ENCODE measurements at regions not wholly inside any gene's neighbourhood (a gene's known extent, or its start where the extent isn't known, plus 50 kb on each side); places are given as distances from the start of the nearest gene placed in this dataset.
"Not testable (repeated sequence)": the region's sequence is repeated elsewhere in the genome, so short reads cannot be mapped to it uniquely, and the experiment has no call there.

DNA sequence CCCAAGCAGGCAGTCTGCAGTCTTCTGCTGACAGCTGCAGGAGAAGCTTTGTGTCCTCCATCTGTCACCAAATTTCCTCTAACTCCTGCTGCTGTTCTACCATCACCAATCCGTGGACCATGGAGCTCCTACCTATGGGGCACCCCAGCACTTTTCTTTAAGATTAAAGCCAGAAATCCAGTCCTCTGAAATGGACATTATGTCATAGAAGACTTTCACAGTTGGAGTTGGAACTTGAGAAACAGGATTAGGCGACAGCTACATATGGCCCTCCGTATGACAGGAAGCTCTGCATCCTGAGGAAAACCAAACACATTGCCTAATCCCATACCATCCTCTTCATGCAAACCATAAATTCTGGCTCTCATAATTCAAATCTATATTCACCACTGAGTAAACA, 470.6 kb upstream of the GALNTL6 start:
- no peak for DNase-seq (ENCODE audit: low spot score)

DNA sequence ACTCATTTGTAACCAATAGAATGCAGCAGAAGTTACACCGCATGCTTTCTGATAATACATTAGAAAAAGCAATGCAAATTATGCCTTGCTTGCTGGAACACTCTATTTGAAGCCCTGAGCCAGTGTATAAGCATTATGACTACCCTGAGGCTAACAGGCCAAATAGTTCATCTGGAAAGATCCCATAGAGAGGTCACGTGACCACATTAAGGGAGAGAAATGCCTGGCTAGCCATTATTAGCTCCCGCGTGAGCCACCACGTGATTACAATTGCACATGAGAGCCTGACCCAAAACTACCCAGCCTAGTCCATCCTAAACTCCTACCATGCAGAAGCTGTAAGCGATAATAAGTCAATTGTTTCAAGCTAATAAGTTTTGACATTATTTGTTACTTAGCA, 472.9 kb upstream of the GALNTL6 start:
- DNase-seq (ENCODE audit: low spot score), result no peak

DNA sequence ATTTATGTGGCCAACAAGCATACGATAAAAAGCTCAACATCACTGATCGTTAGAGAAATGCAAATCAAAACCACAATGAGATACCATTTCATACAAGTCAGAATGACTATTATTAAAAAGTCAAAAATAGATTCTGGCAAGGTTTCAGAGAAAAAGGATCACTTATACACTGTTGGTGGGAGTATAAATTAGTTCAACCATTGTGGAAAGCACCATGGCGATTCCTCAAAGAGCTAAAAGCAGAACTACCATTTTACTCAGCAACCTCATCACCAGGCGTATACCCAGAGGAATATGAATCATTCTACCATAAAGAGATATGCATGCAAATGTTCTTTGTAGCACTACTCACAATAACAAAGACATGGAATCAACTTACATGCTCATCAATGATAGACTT, 478.7 kb upstream of the GALNTL6 start:
- DNase-seq (ENCODE audit: low spot score), result no peak

DNA sequence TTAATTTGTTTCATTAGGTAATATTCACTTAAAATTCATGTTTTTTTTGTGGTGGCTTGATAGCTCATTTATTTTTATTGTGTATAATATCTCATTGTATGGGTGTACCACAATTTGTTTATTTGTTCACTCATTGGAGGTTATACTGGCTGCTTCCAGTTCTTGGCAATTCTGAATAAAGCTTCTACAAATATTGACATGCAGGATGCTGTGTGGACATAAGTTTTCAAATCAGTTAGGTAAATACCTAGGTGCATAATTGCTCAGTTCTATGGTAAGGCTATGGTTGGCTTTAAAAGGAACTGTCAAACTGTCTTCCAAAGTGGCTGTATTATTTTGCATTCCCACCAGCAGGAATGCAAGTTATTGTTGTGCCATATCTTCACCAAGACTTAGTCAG, 504.5 kb upstream of the GALNTL6 start:
- no peak for DNase-seq (ENCODE audit: low spot score)

DNA sequence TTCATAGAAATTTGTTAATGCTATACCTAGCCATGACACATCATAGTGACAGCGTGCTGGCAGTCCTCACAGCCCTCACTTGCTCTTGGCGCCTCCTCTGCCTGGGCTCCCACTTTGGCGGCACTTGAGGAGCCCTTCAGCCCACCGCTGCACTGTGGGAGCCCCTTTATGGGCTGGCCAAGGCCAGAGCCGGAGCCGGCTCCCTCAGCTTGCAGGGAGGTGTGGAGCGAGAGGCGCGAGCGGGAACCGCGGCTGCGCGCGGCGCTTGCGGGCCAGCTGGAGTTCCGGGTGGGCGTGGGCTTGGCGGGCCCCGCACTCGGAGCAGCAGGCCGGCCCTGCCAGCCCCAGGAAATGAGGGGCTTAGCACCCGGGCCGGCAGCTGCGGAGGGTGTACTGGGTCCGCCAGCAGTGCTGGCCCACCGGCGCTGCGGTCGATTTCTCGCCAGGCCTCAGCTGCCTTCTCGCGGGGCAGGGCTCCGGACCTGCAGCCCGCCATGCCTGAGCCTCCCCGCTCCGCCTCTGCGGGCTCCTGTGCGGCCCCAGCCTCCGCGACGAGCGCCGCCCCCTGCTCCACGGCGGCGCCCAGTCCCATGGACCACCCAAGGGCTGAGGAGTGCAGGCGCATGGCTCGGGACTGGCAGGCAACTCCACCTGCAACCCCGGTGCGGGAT, 515.0 kb upstream of the GALNTL6 start:
- not testable (repeated sequence) for DNase-seq (ENCODE audit: low spot score)

DNA sequence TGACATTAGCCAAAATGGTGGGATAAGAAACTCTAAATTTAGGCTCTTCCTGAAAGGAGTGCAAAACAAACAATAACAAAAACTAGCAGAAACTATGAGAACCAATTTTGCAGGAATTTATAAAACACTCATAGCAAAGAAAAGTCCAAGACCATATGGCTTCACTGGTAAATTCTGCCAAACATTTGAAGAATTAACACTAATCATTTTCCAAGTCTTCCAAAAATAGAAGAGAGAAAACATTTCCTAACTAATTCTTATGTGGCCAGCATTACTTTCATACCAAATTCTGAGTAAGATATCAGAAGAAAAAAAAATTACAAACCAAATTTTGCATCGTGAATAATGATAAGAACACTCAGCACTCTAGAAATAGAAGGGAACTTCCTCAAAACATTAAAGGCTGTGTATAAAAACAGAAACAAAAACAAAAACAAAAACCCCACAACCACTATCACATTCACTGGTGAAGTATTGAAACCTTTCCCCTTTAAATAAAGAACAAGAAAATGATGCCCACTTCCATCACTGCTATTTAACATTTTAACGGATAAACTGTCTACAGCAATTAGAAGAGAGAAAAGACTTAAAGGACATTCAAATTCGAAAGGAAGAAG, 524.3 kb upstream of the GALNTL6 start:
- no peak for DNase-seq (ENCODE audit: low spot score)

DNA sequence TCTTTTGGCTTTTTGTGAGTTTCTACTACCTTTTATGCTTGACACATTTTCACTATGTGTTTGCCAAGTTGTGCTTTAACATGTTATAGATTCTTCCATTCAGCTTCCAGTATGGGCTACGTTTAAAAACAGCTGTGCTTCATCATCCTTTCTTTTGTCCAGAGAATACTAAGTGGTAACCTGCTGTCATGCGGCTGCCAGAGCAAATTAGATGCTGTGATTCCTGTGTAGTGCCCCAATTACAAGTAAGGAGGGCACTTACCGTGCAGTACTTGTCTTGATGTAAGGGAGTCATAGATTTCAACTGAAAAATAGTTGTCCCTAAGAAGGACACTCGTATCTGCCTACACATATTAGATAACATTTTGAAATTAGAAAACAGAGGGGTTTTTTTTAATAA, 531.8 kb upstream of the GALNTL6 start:
- DNase-seq (ENCODE audit: low spot score), result no peak

DNA sequence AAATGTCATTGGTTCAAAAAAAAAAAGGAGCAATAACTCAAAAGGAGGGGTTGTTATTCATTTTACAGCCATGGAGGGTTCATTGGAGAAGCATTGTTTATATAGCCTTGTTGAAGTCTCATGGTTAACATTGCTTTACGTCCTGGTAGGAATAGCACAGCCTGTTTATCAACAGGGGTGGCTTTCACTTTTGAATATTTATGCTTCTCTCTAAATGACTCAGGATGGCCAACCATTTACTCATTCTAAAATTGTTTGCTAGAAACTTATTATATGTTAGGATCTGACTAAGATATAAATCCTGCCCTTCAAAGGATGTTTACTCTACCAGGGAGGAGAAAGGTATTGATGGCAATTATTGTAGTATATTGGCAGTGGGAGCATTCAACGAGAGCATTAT, 534.1 kb upstream of the GALNTL6 start:
- DNase-seq (ENCODE audit: low spot score), result no peak

DNA sequence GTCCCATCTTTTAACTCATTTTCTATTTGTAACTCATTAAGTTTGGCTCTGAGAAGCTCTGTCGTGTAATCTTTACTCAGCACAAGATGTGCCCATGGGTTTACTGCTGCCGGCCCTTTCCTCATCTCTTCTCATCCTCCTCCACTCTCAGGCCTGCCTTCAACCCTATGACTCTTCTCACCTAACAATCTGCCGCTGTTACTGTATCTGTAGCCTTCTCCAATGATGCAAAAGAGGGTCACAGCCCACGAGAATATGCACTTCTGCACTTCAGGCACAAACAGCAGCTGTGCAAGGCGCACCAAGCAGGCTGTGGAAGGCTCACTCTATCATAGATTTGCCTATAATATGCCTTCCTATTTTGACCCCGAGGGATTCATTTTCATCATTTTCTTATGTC, 546.5 kb upstream of the GALNTL6 start:
- DNase-seq (ENCODE audit: low spot score), result no peak

DNA sequence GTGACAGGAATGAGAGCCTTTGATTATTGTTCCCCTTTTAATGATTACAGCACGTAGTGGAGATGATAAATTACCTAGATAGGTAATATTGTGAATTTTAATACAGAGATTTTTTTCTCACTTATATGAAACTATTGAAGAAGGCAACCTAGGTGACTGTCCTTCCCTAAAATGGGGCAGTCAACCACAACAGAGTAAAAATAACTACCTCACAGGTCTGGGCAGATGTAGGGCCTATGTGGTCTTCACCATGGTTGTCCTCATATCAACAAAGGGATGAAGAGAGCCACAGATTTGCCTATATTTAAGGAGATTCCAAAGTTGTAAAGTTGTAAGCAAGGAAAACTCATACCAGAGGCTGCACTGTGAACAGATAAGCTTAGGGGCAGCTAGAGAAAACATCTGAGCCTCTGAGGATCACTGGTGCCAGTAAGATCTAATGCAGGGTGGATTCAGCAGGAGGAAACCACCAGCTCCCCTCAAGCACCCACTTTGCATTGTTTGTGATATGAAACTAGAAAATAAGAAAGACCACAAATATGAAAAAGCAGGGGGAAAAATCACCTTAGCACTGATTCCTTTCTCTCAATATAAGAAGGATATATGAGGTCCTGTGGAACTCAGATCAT, 547.9 kb upstream of the GALNTL6 start:
- DNase-seq (ENCODE audit: low spot score), result no peak

DNA sequence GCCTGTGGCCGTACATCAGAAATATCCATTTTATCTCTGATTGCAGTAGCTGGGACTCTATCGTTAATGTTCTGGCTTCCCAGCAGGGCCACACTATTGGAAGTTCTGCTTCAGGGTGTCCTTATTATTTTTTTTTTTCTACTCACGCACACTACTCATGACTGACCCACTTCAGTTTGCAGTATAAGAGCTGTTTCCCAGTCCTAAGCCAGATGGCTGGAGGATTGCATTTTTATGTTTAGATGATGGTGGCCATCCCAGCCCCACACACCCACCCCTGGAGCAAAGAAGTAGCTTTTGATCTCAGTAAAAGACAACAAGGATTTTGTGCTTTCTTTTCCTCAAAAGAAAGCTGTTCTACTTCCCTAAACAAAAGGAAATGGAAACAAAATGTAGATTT, 557.0 kb upstream of the GALNTL6 start:
- no peak for DNase-seq (ENCODE audit: low spot score)

DNA sequence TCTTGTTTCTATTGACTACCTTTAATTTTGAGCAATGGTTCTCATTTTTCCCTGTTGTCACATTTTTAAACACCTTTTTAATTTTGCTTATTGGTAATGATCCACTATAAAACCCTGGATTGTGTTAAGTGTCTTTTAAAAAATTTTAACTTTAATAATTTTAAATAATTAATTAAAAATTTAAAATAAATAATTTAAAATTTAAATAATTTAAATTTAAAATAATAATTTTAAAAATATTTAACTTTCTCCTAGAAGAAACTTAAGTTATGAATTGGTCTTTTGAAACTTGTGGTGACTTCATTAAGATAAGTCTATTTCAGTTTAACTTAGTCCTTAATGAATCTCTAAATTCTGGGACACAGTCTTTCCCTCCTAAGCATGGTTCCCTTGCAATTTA, 566.3 kb upstream of the GALNTL6 start:
- no peak for DNase-seq (ENCODE audit: low spot score)

DNA sequence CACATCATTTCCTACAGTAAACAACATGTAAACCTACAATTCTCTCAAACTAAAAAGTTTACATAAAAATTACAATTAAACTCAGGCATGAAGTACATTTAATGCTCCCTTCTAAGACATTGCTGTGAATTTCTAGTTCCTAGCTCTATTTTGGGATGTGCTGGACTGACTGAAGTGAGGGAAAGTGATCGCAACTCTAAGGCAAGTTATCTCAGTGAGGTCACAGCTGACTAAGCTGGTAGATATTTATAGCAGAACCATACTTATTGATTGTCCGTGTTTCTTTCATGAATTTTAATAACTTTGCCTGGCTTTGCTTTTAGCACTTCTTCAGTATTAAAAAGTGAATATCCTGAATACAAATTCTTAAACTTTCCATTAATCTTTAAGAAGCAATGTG, 570.4 kb upstream of the GALNTL6 start:
- no peak for DNase-seq (ENCODE audit: low spot score)

DNA sequence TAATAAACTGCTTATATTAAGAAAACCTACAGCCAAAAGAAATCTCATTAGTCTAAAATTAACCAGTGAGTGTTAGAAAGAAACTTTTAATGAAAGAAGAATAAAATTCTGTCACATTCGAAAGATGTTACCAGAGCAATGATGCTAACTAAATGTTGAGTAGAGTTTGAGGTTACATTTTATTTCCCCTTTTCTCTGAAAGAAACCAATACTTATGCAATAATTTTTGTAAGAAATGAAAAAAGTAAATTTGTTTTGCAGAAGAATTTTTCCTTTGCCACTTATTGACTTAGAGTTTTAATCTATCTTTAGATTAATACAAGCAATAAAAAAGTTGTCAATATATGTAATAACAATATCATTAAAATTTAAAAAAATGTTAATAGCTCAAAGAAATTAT, 574.0 kb upstream of the GALNTL6 start:
- no peak for DNase-seq (ENCODE audit: low spot score)

DNA sequence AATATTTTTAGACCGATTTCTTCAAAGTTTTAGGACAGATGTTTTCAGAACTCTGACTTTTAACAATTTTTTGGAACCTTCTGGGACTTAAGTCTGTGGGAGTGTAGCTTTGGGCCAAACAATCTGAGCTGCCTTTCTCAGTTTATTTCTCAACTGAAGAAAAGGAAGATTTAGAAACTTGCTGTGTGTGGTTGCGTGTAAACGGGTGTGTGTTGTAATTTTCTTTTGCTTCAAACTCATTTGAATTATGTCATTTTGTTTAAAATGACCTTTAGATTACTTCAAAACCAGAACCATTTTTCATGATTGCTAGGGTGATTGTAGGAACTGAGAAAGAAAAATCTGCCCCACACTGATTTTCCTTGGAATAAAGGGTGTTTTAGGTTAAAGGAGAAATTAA, 577.7 kb upstream of the GALNTL6 start:
- DNase-seq (ENCODE audit: low spot score), result no peak

DNA sequence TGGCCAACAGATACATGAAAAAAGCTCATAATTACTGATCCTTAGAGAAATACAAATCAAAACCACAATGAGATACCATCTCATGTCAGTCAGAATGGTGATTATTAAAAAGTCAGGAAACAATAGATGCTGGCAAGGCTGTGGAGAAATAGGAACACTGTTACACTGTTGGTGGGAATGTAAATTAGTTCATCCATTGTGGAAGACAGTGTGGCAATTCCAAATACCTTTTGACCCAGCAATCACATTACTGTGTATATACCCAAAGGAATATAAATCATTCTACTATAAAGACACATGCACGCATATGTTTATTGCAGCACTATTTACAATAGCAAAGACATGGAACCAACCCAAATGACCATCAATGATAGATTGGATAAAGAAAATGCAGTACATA, 583.9 kb upstream of the GALNTL6 start:
- DNase-seq (ENCODE audit: low spot score), result not testable (repeated sequence)

DNA sequence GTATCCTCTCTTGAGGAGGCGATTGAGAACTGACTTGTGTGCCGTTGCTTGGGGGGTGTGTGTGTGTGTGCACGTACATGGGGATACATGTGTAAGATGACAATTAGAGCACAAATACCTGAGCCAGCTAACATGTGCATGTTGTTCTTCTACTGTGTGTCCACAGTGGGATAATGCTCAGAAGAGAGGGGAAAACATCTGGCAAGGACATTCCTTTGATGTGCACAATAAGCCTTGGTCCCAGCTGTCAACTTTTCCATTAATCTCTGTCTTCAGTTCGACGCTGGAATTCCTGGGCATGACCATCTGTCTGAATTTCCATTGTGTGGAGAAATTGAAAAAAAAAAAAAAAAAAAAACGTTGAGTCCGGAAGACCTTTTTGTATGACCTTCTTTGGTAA, 592.0 kb upstream of the GALNTL6 start:
- no peak for DNase-seq (ENCODE audit: low spot score)

DNA sequence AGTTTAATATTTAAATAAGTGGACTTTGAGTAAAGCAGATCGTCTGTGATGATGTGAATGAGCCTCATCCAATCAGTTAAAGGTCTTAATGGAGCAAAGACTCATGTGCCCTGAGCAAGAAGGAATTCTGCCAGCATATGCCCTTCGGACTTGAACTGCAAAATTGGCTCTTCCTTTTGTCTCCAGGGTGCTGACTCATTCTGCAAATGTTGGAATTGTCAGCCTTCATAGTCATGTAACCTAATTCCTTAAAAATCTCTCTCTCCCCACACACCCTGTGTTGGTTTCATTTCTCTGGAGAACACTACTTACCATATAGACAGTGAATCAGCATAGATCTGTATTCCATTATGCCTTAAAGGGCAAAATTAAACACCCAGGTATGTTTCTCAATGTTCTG, 609.8 kb upstream of the GALNTL6 start:
- no peak for DNase-seq (ENCODE audit: low spot score)

DNA sequence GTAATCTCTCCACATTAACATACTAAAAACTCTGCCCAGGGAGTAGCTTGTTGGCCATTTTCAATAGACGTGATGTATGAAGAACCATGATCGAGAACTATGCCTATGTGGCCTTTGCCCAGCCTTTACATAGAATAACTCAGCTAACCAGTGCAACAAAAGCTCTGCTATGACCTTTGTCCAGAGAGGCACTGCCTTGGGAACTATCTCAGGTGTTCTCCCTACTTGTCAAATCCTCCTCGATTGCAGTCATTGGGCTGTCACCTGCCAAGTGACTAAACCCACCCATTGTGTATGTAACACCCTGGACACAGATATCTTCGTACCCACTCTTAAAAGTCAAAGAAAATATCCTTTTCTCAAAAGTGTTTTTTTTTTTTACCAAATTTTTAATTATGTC, 610.3 kb upstream of the GALNTL6 start:
- DNase-seq (ENCODE audit: low spot score), result no peak

DNA sequence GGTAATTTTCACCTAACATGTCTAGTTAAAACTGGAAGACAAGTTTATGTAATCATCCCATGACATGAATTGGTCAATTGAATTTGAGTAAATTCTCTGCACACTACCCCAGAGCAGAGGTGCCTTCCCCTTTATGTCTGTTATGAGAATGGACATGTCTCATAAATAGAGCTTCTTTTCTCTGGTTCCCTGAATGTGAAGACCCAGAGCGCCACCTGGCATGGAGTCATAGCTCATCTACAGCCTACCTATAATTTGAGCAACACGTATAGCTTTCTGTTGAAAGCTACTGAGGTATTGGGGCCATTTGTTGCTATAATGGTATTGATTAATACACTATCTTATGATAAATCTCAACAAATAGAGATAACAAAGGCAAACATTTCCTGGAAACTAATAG, 626.5 kb upstream of the GALNTL6 start:
- no peak for DNase-seq (ENCODE audit: low spot score)

DNA sequence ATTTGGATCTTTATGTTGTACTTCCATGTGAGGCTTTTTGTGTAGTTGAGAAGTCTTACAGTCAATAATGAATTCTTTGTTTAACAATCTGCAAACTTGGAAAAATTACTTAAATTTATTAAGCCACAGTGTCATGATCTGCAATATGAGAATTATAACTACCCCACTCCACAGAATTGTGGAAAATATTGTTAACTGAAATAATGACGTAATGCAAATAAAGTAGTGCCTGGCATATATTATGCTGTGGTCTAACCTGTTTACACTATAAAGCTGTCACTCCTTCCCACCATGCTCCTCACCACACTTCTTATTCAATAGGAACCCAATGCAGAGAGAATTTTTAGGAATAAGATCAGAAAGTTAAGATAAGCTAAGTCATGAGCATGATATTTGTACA, 632.1 kb upstream of the GALNTL6 start:
- no peak for DNase-seq (ENCODE audit: low spot score)

DNA sequence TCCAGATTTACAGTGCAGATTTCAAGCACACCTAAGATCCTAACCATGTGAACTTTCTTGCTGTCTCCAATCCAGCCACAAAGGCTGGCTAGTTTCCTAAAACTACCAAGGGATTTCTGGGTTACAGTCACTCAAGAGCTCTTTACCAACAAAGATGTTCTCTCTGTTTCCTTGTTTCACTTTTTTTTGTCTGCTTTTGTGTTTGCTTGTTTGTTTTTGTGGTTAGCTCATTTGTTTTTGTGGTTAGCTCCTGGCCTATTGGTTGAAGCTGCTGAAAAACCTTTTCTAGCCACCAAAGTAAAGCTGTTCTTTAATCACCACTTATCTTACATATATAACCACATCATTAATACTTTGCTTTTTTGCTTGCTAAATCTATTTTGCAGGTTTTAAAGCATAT, 642.5 kb upstream of the GALNTL6 start:
- DNase-seq (ENCODE audit: low spot score), result no peak

DNA sequence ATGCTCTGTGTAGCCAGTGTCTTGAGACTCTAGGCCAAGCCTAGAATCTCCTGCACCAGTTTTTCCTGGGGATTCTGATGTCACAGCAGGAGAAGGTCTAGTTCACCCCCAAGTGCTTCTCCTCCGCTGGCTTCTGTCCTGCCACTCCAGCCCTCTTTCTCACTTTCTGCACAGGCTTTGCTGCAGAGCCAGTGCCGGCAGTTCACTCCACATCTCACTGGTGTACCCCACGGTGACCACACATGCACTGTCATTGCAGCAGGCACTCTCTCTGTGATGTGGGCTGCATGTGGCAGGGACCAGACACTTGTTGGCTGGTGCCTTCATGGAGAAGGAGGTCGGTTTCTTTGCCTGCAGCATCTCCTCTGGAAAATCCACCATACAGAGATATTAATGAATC, 643.8 kb upstream of the GALNTL6 start:
- DNase-seq (ENCODE audit: low spot score), result no peak

DNA sequence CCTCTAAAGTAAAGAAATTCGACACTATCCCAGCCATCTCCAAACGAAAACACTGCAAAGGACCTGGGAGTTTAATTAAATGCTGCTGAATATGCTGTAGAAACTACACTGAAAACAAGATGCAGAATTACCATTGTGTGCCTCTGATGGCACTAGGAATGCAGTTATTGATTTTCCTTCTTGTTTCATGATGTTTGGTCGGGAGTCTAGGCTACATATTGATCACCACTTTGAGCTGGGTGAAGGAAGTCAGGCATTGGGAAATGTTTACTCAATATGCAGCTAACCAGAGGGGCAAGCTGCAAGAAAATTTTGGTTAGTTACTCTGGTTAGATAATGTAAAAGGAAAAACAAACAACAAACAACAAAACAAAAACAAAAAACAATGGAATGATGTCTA, 650.7 kb upstream of the GALNTL6 start:
- DNase-seq (ENCODE audit: low spot score), result no peak

Measured in hepatic stellate cell (primary cell).